Erythroblast (primary cell): ENCODE measurements at regions not wholly inside any gene's neighbourhood (a gene's known extent, or its start where the extent isn't known, plus 50 kb on each side); places are given as distances from the start of the nearest gene placed in this dataset.

Experiments used
- GATA1 ChIP-seq: IDR thresholded peaks from 2 replicates; pipeline ENCODE4 v1.6.1; 2011; ENCODE audit warnings: low read depth, mild to moderate bottlenecking, control low read depth, low read length, moderate library complexity
- POLR2A ChIP-seq: IDR thresholded peaks from 2 replicates; pipeline ENCODE4 v1.6.1; 2011; ENCODE audit warnings: mild to moderate bottlenecking, low read length

- TF ChIP-seq POLR2A (no peak), GATA1 (no peak)
Measured at GRCh38 chr7:36039671-36040070, 113.4 kb upstream of the EEPD1 start.
